ENCODE measurements at regions not wholly inside any gene's neighbourhood (a gene's known extent, or its start where the extent isn't known, plus 50 kb on each side); places are given as distances from the start of the nearest gene placed in this dataset.
"Not testable (repeated sequence)": the region's sequence is repeated elsewhere in the genome, so short reads cannot be mapped to it uniquely, and the experiment has no call there.

DNA sequence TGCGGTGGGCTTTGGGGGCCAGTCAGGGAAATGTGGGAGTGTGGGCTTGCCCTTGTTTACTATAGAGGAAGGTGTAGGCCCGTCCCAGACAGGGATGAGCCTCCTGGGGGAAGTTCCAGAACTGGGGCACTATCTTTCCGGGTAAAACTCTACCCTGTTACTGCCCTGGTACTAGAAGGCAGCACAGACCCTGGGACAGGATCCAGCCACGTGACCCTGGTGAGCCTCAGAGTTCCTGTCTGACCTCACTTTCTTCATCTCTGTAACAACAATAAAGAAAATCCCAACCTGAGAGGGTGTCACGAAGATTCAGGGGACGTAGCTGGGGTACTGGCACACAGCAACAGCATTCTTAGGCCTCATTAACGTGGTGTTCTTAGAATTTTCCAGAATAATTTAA, 239.6 kb upstream of the FOXF1 start:
- TF ChIP-seq, protein P1, sequence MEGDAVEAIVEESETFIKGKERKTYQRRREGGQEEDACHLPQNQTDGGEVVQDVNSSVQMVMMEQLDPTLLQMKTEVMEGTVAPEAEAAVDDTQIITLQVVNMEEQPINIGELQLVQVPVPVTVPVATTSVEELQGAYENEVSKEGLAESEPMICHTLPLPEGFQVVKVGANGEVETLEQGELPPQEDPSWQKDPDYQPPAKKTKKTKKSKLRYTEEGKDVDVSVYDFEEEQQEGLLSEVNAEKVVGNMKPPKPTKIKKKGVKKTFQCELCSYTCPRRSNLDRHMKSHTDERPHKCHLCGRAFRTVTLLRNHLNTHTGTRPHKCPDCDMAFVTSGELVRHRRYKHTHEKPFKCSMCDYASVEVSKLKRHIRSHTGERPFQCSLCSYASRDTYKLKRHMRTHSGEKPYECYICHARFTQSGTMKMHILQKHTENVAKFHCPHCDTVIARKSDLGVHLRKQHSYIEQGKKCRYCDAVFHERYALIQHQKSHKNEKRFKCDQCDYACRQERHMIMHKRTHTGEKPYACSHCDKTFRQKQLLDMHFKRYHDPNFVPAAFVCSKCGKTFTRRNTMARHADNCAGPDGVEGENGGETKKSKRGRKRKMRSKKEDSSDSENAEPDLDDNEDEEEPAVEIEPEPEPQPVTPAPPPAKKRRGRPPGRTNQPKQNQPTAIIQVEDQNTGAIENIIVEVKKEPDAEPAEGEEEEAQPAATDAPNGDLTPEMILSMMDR (IDR thresholded peaks at IDR 0.05; ENCODE audit: control insufficient read depth, extremely low read depth, insufficient read depth): no peak
- no peak for DNase-seq (ENCODE audit: low read depth)
- no peak overlapping the region for H3K4me3 ChIP-seq (ENCODE audit: low read depth, low read length)

DNA sequence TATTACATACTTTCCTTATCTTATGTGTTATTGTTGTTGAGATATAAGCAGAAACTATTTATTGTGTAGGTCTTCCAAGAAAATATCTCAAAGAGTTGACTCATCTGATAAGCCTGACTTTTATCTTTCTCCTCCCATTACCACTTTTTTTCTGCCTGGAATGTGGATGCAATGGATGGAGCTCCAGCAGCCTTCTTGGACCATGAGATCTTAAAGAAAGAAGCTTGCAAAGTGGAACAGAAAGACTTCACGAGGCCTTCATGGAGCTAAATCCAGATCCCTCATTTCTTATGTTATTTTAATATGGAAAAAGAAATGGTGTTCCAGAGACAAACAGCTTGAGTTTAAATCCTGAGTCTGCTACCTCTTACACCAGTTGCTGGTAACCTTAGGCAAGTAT, 237.6 kb upstream of the FOXF1 start:
- H3K4me3 ChIP-seq (ENCODE audit: low read depth, low read length): no peak overlapping the region
- DNase-seq (ENCODE audit: low read depth): no peak
- TF ChIP-seq, protein P1 (IDR thresholded peaks at IDR 0.05; ENCODE audit: control insufficient read depth, extremely low read depth, insufficient read depth): no peak

DNA sequence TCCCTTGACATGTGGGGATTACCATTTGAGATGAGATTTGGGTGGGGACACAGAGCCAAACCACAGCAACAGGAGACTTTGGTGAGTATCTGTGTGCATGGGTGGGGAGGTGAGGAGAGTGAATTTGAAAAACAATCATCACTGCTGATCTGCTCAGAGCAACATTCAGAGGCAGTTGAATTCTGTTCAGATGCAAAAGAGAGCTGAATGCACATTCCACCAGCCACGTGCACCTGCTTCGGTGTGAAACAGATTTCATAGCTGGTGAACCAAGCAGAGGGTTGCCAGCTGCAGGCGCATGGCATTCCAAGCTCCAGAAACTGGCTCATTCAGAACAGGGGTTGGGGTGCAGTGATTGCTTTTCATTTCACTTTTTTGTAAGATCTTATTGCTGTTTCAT, 233.1 kb upstream of the FOXF1 start:
- H3K4me3 ChIP-seq (ENCODE audit: low read depth, low read length): no peak overlapping the region
- DNase-seq (ENCODE audit: low read depth): no peak
- TF ChIP-seq, protein P1 (IDR thresholded peaks at IDR 0.05; ENCODE audit: control insufficient read depth, extremely low read depth, insufficient read depth): no peak

DNA sequence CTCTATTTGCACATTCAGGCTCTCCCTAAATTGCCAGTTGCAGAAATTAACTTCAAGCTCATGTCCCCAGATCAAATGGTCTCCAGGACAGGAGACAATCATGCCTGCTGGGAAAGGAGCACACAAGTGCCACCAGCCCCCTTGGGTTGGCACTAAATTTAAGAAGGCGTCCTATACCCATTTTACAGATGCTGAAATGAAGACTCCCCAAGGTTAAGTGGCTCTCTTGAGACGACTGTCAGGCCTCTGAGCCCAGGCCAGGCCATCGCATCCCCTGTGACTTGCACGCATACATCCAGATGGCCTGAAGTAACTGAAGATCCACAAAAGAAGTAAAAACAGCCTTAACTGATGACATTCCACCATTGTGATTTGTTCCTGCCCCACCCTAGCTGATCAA, 232.5 kb upstream of the FOXF1 start:
- not testable (repeated sequence) for H3K4me3 ChIP-seq (ENCODE audit: low read depth, low read length); DNase-seq (ENCODE audit: low read depth)

DNA sequence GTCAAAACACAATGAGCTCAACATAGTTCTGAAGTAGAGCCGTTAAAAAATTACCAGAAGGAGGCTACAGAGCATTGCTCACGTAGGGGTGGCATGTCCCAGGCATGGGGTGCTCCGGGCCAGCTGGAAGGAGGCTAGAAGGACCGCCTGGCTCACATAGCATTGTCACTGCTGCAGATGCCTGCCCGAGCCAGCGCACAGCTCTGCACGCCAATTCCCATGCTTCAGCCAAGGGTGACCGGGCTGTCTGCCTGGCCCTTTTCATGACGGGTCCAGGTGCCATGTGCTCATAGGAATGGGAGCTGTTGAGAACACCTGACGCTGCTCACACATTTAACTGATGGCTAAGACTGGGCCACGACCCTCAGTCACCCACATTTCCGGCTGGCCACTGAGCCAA, 228.9 kb upstream of the FOXF1 start:
- DNase-seq (ENCODE audit: low read depth): no peak
- TF ChIP-seq, protein P1 (IDR thresholded peaks at IDR 0.05; ENCODE audit: control insufficient read depth, extremely low read depth, insufficient read depth): no peak
- no peak overlapping the region for H3K4me3 ChIP-seq (ENCODE audit: low read depth, low read length)

DNA sequence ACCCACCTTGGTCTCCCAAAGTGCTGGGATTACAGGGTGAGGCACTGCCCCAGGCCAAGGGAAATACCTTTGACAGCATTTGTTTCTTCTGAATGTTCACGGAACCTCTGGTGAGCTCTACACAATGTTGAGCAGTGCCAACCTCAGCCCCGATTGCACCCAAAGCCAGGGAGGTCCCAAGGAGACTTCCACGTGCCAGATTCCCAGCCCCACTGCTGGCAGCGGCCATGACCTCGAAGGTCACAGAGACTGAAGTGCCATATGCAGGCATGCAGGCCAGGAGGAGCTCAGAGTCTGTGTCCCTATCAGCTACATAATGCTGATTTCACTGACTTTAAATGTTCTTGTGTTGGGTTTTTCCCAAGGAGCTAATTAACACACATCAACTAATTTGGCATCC, 226.4 kb upstream of the FOXF1 start:
- TF ChIP-seq, protein P1 (IDR thresholded peaks at IDR 0.05; ENCODE audit: control insufficient read depth, extremely low read depth, insufficient read depth): no peak
- no peak for DNase-seq (ENCODE audit: low read depth)
- no peak overlapping the region for H3K4me3 ChIP-seq (ENCODE audit: low read depth, low read length)

DNA sequence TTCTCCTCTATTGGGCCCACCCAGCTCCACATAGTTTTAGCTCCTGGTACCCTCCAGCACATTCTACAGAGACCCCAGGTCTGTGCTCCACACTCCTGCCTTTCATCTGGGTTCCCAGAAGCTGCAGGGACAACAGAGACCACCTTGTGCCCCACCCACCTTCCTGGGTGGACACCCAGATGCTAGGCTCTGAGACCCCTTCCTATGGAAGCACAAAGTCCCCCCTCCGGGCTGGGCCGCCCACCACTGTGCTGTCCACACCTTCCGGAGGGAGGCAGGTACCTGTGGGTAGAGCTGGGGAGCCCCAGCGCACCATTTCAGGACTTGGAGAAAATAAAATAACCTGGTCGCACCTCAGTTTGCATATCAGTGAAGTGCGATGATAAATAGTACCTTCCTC, 224.9 kb upstream of the FOXF1 start:
- no peak for DNase-seq (ENCODE audit: low read depth)
- TF ChIP-seq, protein P1 (IDR thresholded peaks at IDR 0.05; ENCODE audit: control insufficient read depth, extremely low read depth, insufficient read depth): no peak
- H3K4me3 ChIP-seq (ENCODE audit: low read depth, low read length): no peak overlapping the region
